ENCODE measurements at regions not wholly inside any gene's neighbourhood (a gene's known extent, or its start where the extent isn't known, plus 50 kb on each side); places are given as distances from the start of the nearest gene placed in this dataset.

GRCh38 chr7:21365866-21366624 lies 61.8 kb upstream of the SP4 start:
- H3K27ac ChIP-seq (ENCODE audit: low read length): no peak overlapping the region
- H3K9ac ChIP-seq (ENCODE audit: low read length in 2 of 2): no peak overlapping the region
- H3K36me3 ChIP-seq (ENCODE audit: control insufficient read depth in 2 of 2, insufficient read depth in 2 of 2, low read length in 2 of 2): no peaks in the 10 kb centered on the region
- no peaks in the 10 kb centered on the region for H3K9me3 ChIP-seq (ENCODE audit: control insufficient read depth in 2 of 2, low read length in 2 of 2)
- H3K27me3 ChIP-seq (ENCODE audit: control insufficient read depth in 1 of 2, insufficient read depth in 2 of 2, low read length in 2 of 2): no peaks in the 10 kb centered on the region
- H3K4me3 ChIP-seq (ENCODE audit: low read length in 2 of 2): no peak overlapping the region
- H3K4me1 ChIP-seq (ENCODE audit: control insufficient read depth, insufficient read depth, low read length): no peaks in the 10 kb centered on the region

- Histone ChIP-seq H3K9me3 (ENCODE audit: control insufficient read depth in 2 of 2, low read length in 2 of 2) (no peaks in the 10 kb centered on the region), H3K36me3 (ENCODE audit: control insufficient read depth in 2 of 2, insufficient read depth in 2 of 2, low read length in 2 of 2) (no peaks in the 10 kb centered on the region), H3K27ac (ENCODE audit: low read length) (no peak overlapping the region), H3K9ac (ENCODE audit: low read length in 2 of 2) (no peak overlapping the region), H3K4me1 (ENCODE audit: control insufficient read depth, insufficient read depth, low read length) (no peaks in the 10 kb centered on the region), H3K4me3 (ENCODE audit: low read length in 2 of 2) (no peak overlapping the region), H3K27me3 (ENCODE audit: control insufficient read depth in 1 of 2, insufficient read depth in 2 of 2, low read length in 2 of 2) (no peaks in the 10 kb centered on the region)
Observed at GRCh38 chr7:21367081-21367480, 60.8 kb upstream of the SP4 start.

GRCh38 chr7:21367537-21367936 lies 60.3 kb upstream of the SP4 start:
- no peaks in the 10 kb centered on the region for H3K9me3 ChIP-seq (ENCODE audit: control insufficient read depth in 2 of 2, low read length in 2 of 2)
- no peaks in the 10 kb centered on the region for H3K27me3 ChIP-seq (ENCODE audit: control insufficient read depth in 1 of 2, insufficient read depth in 2 of 2, low read length in 2 of 2)
- no peak overlapping the region for H3K27ac ChIP-seq (ENCODE audit: low read length)
- H3K4me3 ChIP-seq (ENCODE audit: low read length in 2 of 2): no peak overlapping the region
- no peak overlapping the region for H3K9ac ChIP-seq (ENCODE audit: low read length in 2 of 2)
- no peaks in the 10 kb centered on the region for H3K4me1 ChIP-seq (ENCODE audit: control insufficient read depth, insufficient read depth, low read length)
- H3K36me3 ChIP-seq (ENCODE audit: control insufficient read depth in 2 of 2, insufficient read depth in 2 of 2, low read length in 2 of 2): no peaks in the 10 kb centered on the region

- H3K4me1 ChIP-seq (ENCODE audit: control insufficient read depth, insufficient read depth, low read length): no peaks in the 10 kb centered on the region
- H3K4me3 ChIP-seq (ENCODE audit: low read length in 2 of 2): no peak overlapping the region
- H3K27me3 ChIP-seq (ENCODE audit: control insufficient read depth in 1 of 2, insufficient read depth in 2 of 2, low read length in 2 of 2): no peaks in the 10 kb centered on the region
- no peaks in the 10 kb centered on the region for H3K9me3 ChIP-seq (ENCODE audit: control insufficient read depth in 2 of 2, low read length in 2 of 2)
- H3K9ac ChIP-seq (ENCODE audit: low read length in 2 of 2): no peak overlapping the region
- no peak overlapping the region for H3K27ac ChIP-seq (ENCODE audit: low read length)
- H3K36me3 ChIP-seq (ENCODE audit: control insufficient read depth in 2 of 2, insufficient read depth in 2 of 2, low read length in 2 of 2): no peaks in the 10 kb centered on the region
Observed at GRCh38 chr7:21368317-21368716, 59.6 kb upstream of the SP4 start.

- Histone ChIP-seq H3K36me3 (ENCODE audit: control insufficient read depth in 2 of 2, insufficient read depth in 2 of 2, low read length in 2 of 2) (no peaks in the 10 kb centered on the region), H3K27me3 (ENCODE audit: control insufficient read depth in 1 of 2, insufficient read depth in 2 of 2, low read length in 2 of 2) (no peaks in the 10 kb centered on the region), H3K9me3 (ENCODE audit: control insufficient read depth in 2 of 2, low read length in 2 of 2) (no peaks in the 10 kb centered on the region), H3K27ac (ENCODE audit: low read length) (no peak overlapping the region), H3K4me1 (ENCODE audit: control insufficient read depth, insufficient read depth, low read length) (no peaks in the 10 kb centered on the region), H3K9ac (ENCODE audit: low read length in 2 of 2) (no peak overlapping the region), H3K4me3 (ENCODE audit: low read length in 2 of 2) (no peak overlapping the region)
Observed at GRCh38 chr7:21370283-21370982, 57.5 kb upstream of the SP4 start.

GRCh38 chr7:21371360-21371759 lies 56.5 kb upstream of the SP4 start:
- no peaks in the 10 kb centered on the region for H3K9me3 ChIP-seq (ENCODE audit: control insufficient read depth in 2 of 2, low read length in 2 of 2)
- no peaks in the 10 kb centered on the region for H3K4me1 ChIP-seq (ENCODE audit: control insufficient read depth, insufficient read depth, low read length)
- no peak overlapping the region for H3K9ac ChIP-seq (ENCODE audit: low read length in 2 of 2)

GRCh38 chr7:21373031-21373430 lies 54.9 kb upstream of the SP4 start:
- no peak overlapping the region for H3K9ac ChIP-seq (ENCODE audit: low read length in 2 of 2)
- H3K27me3 ChIP-seq (ENCODE audit: control insufficient read depth in 1 of 2, insufficient read depth in 2 of 2, low read length in 2 of 2): no peaks in the 10 kb centered on the region
- no peak overlapping the region for H3K4me3 ChIP-seq (ENCODE audit: low read length in 2 of 2)
- no peak overlapping the region for H3K27ac ChIP-seq (ENCODE audit: low read length)
- H3K9me3 ChIP-seq (ENCODE audit: control insufficient read depth in 2 of 2, low read length in 2 of 2): no peaks in the 10 kb centered on the region
- H3K36me3 ChIP-seq (ENCODE audit: control insufficient read depth in 2 of 2, insufficient read depth in 2 of 2, low read length in 2 of 2): no peaks in the 10 kb centered on the region
- no peaks in the 10 kb centered on the region for H3K4me1 ChIP-seq (ENCODE audit: control insufficient read depth, insufficient read depth, low read length)

More at GRCh38 chr7:21371360-21371759, 56.5 kb upstream of the SP4 start:
- Histone ChIP-seq H3K27ac (ENCODE audit: low read length) (no peak overlapping the region), H3K36me3 (ENCODE audit: control insufficient read depth in 2 of 2, insufficient read depth in 2 of 2, low read length in 2 of 2) (no peaks in the 10 kb centered on the region), H3K27me3 (ENCODE audit: control insufficient read depth in 1 of 2, insufficient read depth in 2 of 2, low read length in 2 of 2) (no peaks in the 10 kb centered on the region), H3K4me3 (ENCODE audit: low read length in 2 of 2) (no peak overlapping the region)

GRCh38 chr7:21374134-21374533 lies 53.7 kb upstream of the SP4 start:
- Histone ChIP-seq H3K9me3 (ENCODE audit: control insufficient read depth in 2 of 2, low read length in 2 of 2) (no peaks in the 10 kb centered on the region), H3K36me3 (ENCODE audit: control insufficient read depth in 2 of 2, insufficient read depth in 2 of 2, low read length in 2 of 2) (no peaks in the 10 kb centered on the region), H3K27ac (ENCODE audit: low read length) (no peak overlapping the region), H3K4me3 (ENCODE audit: low read length in 2 of 2) (no peak overlapping the region), H3K27me3 (ENCODE audit: control insufficient read depth in 1 of 2, insufficient read depth in 2 of 2, low read length in 2 of 2) (no peaks in the 10 kb centered on the region), H3K4me1 (ENCODE audit: control insufficient read depth, insufficient read depth, low read length) (no peaks in the 10 kb centered on the region), H3K9ac (ENCODE audit: low read length in 2 of 2) (no peak overlapping the region)

GRCh38 chr7:21377545-21377944 lies 50.3 kb upstream of the SP4 start:
- no peaks in the 10 kb centered on the region for H3K36me3 ChIP-seq (ENCODE audit: control insufficient read depth in 2 of 2, insufficient read depth in 2 of 2, low read length in 2 of 2)
- H3K9ac ChIP-seq (ENCODE audit: low read length in 2 of 2): no peak overlapping the region
- no peaks in the 10 kb centered on the region for H3K4me1 ChIP-seq (ENCODE audit: control insufficient read depth, insufficient read depth, low read length)
- H3K27ac ChIP-seq (ENCODE audit: low read length): no peak overlapping the region
- no peak overlapping the region for H3K4me3 ChIP-seq (ENCODE audit: low read length in 2 of 2)
- H3K27me3 ChIP-seq (ENCODE audit: control insufficient read depth in 1 of 2, insufficient read depth in 2 of 2, low read length in 2 of 2): no peaks in the 10 kb centered on the region
- H3K9me3 ChIP-seq (ENCODE audit: control insufficient read depth in 2 of 2, low read length in 2 of 2): no peaks in the 10 kb centered on the region

All from stomach smooth muscle (tissue), 2 donors.